ENCODE measurements at regions not wholly inside any gene's neighbourhood (a gene's known extent, or its start where the extent isn't known, plus 50 kb on each side); places are given as distances from the start of the nearest gene placed in this dataset.
A peak's percentile ranks its signal among the peaks of the same experiment; 100 is the strongest.

GRCh38 chr10:75304741-75305390 is 69.1 kb upstream of the COMTD1 start:
- peaks cover 15% of the 10 kb centered on the region for H3K9me3 Mint-ChIP-seq
- no peaks in the 10 kb centered on the region for H3K27me3 Mint-ChIP-seq (ENCODE audit: low read depth)
- H3K4me3 Mint-ChIP-seq: no peak overlapping the region
- DNase-seq (ENCODE audit: low spot score): no peak
- H3K4me1 Mint-ChIP-seq (ENCODE audit: low read depth): no peaks in the 10 kb centered on the region
- H3K27ac Mint-ChIP-seq: no peak overlapping the region
- H3K36me3 Mint-ChIP-seq (ENCODE audit: low read depth): no peaks in the 10 kb centered on the region

GRCh38 chr10:75304313-75304712 is 68.6 kb upstream of the COMTD1 start:
- no peak overlapping the region for H3K27ac Mint-ChIP-seq
- H3K4me1 Mint-ChIP-seq (ENCODE audit: low read depth): no peaks in the 10 kb centered on the region
- no peak for DNase-seq (ENCODE audit: low spot score)
- peaks cover 15% of the 10 kb centered on the region for H3K9me3 Mint-ChIP-seq
- no peaks in the 10 kb centered on the region for H3K36me3 Mint-ChIP-seq (ENCODE audit: low read depth)
- H3K27me3 Mint-ChIP-seq (ENCODE audit: low read depth): no peaks in the 10 kb centered on the region
- H3K4me3 Mint-ChIP-seq: no peak overlapping the region

GRCh38 chr10:75303045-75303777 is 67.5 kb upstream of the COMTD1 start:
- Mint-ChIP-seq H3K9me3 (peaks cover 12% of the 10 kb centered on the region), H3K4me3 (no peak overlapping the region), H3K4me1 (ENCODE audit: low read depth) (no peaks in the 10 kb centered on the region), H3K27ac (no peak overlapping the region), H3K27me3 (ENCODE audit: low read depth) (no peaks in the 10 kb centered on the region), H3K36me3 (ENCODE audit: low read depth) (no peaks in the 10 kb centered on the region)
- DNase-seq (ENCODE audit: low spot score): no peak

GRCh38 chr10:75302029-75302428 is 66.3 kb upstream of the COMTD1 start:
- no peaks in the 10 kb centered on the region for H3K4me1 Mint-ChIP-seq (ENCODE audit: low read depth)
- H3K27ac Mint-ChIP-seq: no peak overlapping the region
- no peaks in the 10 kb centered on the region for H3K36me3 Mint-ChIP-seq (ENCODE audit: low read depth)
- H3K4me3 Mint-ChIP-seq: no peak overlapping the region
- H3K9me3 Mint-ChIP-seq: peaks cover 11% of the 10 kb centered on the region
- no peak for DNase-seq (ENCODE audit: low spot score)
- no peaks in the 10 kb centered on the region for H3K27me3 Mint-ChIP-seq (ENCODE audit: low read depth)

GRCh38 chr10:75297021-75297599 is 61.4 kb upstream of the COMTD1 start:
- no peaks in the 10 kb centered on the region for H3K36me3 Mint-ChIP-seq (ENCODE audit: low read depth)
- no peak for DNase-seq (ENCODE audit: low spot score)
- peaks cover 1% of the 10 kb centered on the region for H3K4me1 Mint-ChIP-seq (ENCODE audit: low read depth)
- H3K27me3 Mint-ChIP-seq (ENCODE audit: low read depth): peaks cover 19% of the 10 kb centered on the region
- H3K4me3 Mint-ChIP-seq: no peak overlapping the region
- H3K27ac Mint-ChIP-seq: no peak overlapping the region
- peaks cover 2% of the 10 kb centered on the region for H3K9me3 Mint-ChIP-seq

GRCh38 chr10:75295868-75296441 is 60.2 kb upstream of the COMTD1 start:
- Mint-ChIP-seq H3K36me3 (ENCODE audit: low read depth) (no peaks in the 10 kb centered on the region), H3K4me3 (no peak overlapping the region), H3K27ac (no peak overlapping the region), H3K27me3 (ENCODE audit: low read depth) (peaks cover 24% of the 10 kb centered on the region), H3K9me3 (no peaks in the 10 kb centered on the region), H3K4me1 (ENCODE audit: low read depth) (peaks cover 1% of the 10 kb centered on the region)
- DNase-seq (ENCODE audit: low spot score): no peak

- H3K9me3 Mint-ChIP-seq: no peaks in the 10 kb centered on the region
- peaks cover 1% of the 10 kb centered on the region for H3K4me1 Mint-ChIP-seq (ENCODE audit: low read depth)
- peaks cover 27% of the 10 kb centered on the region for H3K27me3 Mint-ChIP-seq (ENCODE audit: low read depth)
- H3K4me3 Mint-ChIP-seq: peak overlapping the region; percentile 69
- peak; percentile 70 for DNase-seq (ENCODE audit: low spot score)
- H3K27ac Mint-ChIP-seq: no peak overlapping the region
- H3K36me3 Mint-ChIP-seq (ENCODE audit: low read depth): no peaks in the 10 kb centered on the region
Measured at GRCh38 chr10:75294866-75295701, 59.3 kb upstream of the COMTD1 start.

GRCh38 chr10:75294518-75294865 is 58.7 kb upstream of the COMTD1 start:
- DNase-seq (ENCODE audit: low spot score): no peak
- H3K27ac Mint-ChIP-seq: no peak overlapping the region

GRCh38 chr10:75294031-75294437 is 58.3 kb upstream of the COMTD1 start:
- H3K9me3 Mint-ChIP-seq: no peaks in the 10 kb centered on the region
- H3K27ac Mint-ChIP-seq: no peak overlapping the region
- DNase-seq (ENCODE audit: low spot score): no peak
- no peak overlapping the region for H3K4me3 Mint-ChIP-seq
- peaks cover 27% of the 10 kb centered on the region for H3K27me3 Mint-ChIP-seq (ENCODE audit: low read depth)
- H3K36me3 Mint-ChIP-seq (ENCODE audit: low read depth): no peaks in the 10 kb centered on the region
- peaks cover 1% of the 10 kb centered on the region for H3K4me1 Mint-ChIP-seq (ENCODE audit: low read depth)

More at GRCh38 chr10:75294518-75294865, 58.7 kb upstream of the COMTD1 start:
- Mint-ChIP-seq H3K4me3 (peak overlapping the region; percentile 69), H3K9me3 (no peaks in the 10 kb centered on the region), H3K4me1 (ENCODE audit: low read depth) (peaks cover 1% of the 10 kb centered on the region), H3K36me3 (ENCODE audit: low read depth) (no peaks in the 10 kb centered on the region), H3K27me3 (ENCODE audit: low read depth) (peaks cover 27% of the 10 kb centered on the region)

GRCh38 chr10:75293446-75293820 is 57.7 kb upstream of the COMTD1 start:
- Mint-ChIP-seq H3K27me3 (ENCODE audit: low read depth) (peaks cover 27% of the 10 kb centered on the region), H3K27ac (no peak overlapping the region), H3K36me3 (ENCODE audit: low read depth) (no peaks in the 10 kb centered on the region), H3K4me3 (peak overlapping the region; percentile 30), H3K4me1 (ENCODE audit: low read depth) (peaks cover 1% of the 10 kb centered on the region), H3K9me3 (no peaks in the 10 kb centered on the region)
- DNase-seq (ENCODE audit: low spot score): no peak

- Mint-ChIP-seq H3K27me3 (ENCODE audit: low read depth) (peaks cover 27% of the 10 kb centered on the region), H3K9me3 (no peaks in the 10 kb centered on the region), H3K4me1 (ENCODE audit: low read depth) (peaks cover 1% of the 10 kb centered on the region), H3K4me3 (no peak overlapping the region), H3K27ac (no peak overlapping the region), H3K36me3 (ENCODE audit: low read depth) (no peaks in the 10 kb centered on the region)
- no peak for DNase-seq (ENCODE audit: low spot score)
Measured at GRCh38 chr10:75292794-75293445, 57.2 kb upstream of the COMTD1 start.

- no peak for DNase-seq (ENCODE audit: low spot score)
- H3K27me3 Mint-ChIP-seq (ENCODE audit: low read depth): peaks cover 27% of the 10 kb centered on the region
- no peak overlapping the region for H3K4me3 Mint-ChIP-seq
- no peaks in the 10 kb centered on the region for H3K9me3 Mint-ChIP-seq
- H3K27ac Mint-ChIP-seq: no peak overlapping the region
- H3K4me1 Mint-ChIP-seq (ENCODE audit: low read depth): peaks cover 1% of the 10 kb centered on the region
- no peaks in the 10 kb centered on the region for H3K36me3 Mint-ChIP-seq (ENCODE audit: low read depth)
Measured at GRCh38 chr10:75291805-75292204, 56.0 kb upstream of the COMTD1 start.

GRCh38 chr10:75288140-75288711 is 52.5 kb upstream of the COMTD1 start:
- Mint-ChIP-seq H3K9me3 (no peaks in the 10 kb centered on the region), H3K27me3 (ENCODE audit: low read depth) (peaks cover 13% of the 10 kb centered on the region), H3K4me3 (no peak overlapping the region), H3K27ac (no peak overlapping the region), H3K4me1 (ENCODE audit: low read depth) (no peaks in the 10 kb centered on the region), H3K36me3 (ENCODE audit: low read depth) (no peaks in the 10 kb centered on the region)
- DNase-seq (ENCODE audit: low spot score): no peak
